ENCODE measurements at regions not wholly inside any gene's neighbourhood (a gene's known extent, or its start where the extent isn't known, plus 50 kb on each side); places are given as distances from the start of the nearest gene placed in this dataset.

GRCh38 chr5:43920422-43920821 is 317.4 kb downstream of the NNT start:
- Histone ChIP-seq H3K9me2 (ENCODE audit: insufficient read depth, low read length) (no peaks in the 10 kb centered on the region), H3K4me2 (ENCODE audit: low read length) (no peak overlapping the region), H2AFZ (ENCODE audit: low read depth, low read length) (no peak overlapping the region), H3F3A (ENCODE audit: insufficient read depth, low read length, poor library complexity, severe bottlenecking) (no peaks in the 10 kb centered on the region), H3K36me3 (ENCODE audit: insufficient read depth, low read length) (no peaks in the 10 kb centered on the region), H4K20me1 (ENCODE audit: insufficient read depth) (no peaks in the 10 kb centered on the region), H3K27ac (ENCODE audit: low read length) (no peak overlapping the region), H3K79me2 (replicated peaks; ENCODE audit: insufficient read depth, low read length) (no peaks in the 10 kb centered on the region), H3K4me3 (ENCODE audit: low read length) (no peak overlapping the region), H3K27me3 (ENCODE audit: insufficient read depth, low read depth, low read length) (no peaks in the 10 kb centered on the region), H3K9ac (ENCODE audit: low read length) (no peak overlapping the region), H3K9me3 (ENCODE audit: low read length) (no peaks in the 10 kb centered on the region)
- TF ChIP-seq TAF1 (IDR thresholded peaks at IDR 0.05; ENCODE audit: low read depth), result no peak
- TF ChIP-seq SMC3 (conservative IDR thresholded peaks at IDR 0.05; ENCODE audit: poor library complexity), result no peak
- TF ChIP-seq EZH2 (IDR thresholded peaks at IDR 0.05; ENCODE audit: borderline replicate concordance, insufficient read depth, low read length, poor library complexity, severe bottlenecking), result no peak
- no peak for TF ChIP-seq CTCF (IDR thresholded peaks at IDR 0.05; ENCODE audit: poor library complexity, severe bottlenecking)
- no peak for TF ChIP-seq POLR2AphosphoS5 (IDR thresholded peaks at IDR 0.05)
- no peak for TF ChIP-seq MXI1 (conservative IDR thresholded peaks at IDR 0.05; ENCODE audit: poor library complexity, severe bottlenecking)
- TF ChIP-seq RAD21 (conservative IDR thresholded peaks at IDR 0.05), result no peak
- TF ChIP-seq, protein P1, sequence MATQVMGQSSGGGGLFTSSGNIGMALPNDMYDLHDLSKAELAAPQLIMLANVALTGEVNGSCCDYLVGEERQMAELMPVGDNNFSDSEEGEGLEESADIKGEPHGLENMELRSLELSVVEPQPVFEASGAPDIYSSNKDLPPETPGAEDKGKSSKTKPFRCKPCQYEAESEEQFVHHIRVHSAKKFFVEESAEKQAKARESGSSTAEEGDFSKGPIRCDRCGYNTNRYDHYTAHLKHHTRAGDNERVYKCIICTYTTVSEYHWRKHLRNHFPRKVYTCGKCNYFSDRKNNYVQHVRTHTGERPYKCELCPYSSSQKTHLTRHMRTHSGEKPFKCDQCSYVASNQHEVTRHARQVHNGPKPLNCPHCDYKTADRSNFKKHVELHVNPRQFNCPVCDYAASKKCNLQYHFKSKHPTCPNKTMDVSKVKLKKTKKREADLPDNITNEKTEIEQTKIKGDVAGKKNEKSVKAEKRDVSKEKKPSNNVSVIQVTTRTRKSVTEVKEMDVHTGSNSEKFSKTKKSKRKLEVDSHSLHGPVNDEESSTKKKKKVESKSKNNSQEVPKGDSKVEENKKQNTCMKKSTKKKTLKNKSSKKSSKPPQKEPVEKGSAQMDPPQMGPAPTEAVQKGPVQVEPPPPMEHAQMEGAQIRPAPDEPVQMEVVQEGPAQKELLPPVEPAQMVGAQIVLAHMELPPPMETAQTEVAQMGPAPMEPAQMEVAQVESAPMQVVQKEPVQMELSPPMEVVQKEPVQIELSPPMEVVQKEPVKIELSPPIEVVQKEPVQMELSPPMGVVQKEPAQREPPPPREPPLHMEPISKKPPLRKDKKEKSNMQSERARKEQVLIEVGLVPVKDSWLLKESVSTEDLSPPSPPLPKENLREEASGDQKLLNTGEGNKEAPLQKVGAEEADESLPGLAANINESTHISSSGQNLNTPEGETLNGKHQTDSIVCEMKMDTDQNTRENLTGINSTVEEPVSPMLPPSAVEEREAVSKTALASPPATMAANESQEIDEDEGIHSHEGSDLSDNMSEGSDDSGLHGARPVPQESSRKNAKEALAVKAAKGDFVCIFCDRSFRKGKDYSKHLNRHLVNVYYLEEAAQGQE (IDR thresholded peaks at IDR 0.05; ENCODE audit: borderline replicate concordance), result no peak
- no peak for TF ChIP-seq EP300 (conservative IDR thresholded peaks at IDR 0.05; ENCODE audit: poor library complexity, severe bottlenecking)

DNA sequence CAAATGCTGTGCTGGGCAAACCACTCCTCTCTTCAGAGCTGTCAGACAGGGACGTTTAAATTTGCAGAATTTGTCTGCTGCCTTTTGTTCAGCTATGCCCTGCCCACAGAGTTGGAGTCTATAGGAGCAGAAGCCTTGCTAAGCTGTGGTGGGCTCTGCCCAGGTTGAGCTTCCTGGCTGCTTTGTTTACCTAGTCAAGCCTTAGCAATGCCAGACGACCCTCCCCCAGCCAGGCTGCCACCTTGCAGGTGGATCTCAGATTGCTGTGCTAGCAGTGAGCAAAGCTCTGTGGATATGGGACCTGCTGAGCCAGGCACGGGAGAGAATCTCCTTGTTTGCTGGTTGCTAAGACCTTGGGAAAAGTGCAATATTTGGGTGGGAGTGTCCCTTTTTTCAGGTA is 314.9 kb downstream of the NNT start:
- no peak for TF ChIP-seq TAF1 (IDR thresholded peaks at IDR 0.05; ENCODE audit: low read depth)
- no peak for TF ChIP-seq EZH2 (IDR thresholded peaks at IDR 0.05; ENCODE audit: borderline replicate concordance, insufficient read depth, low read length, poor library complexity, severe bottlenecking)
- TF ChIP-seq SMC3 (conservative IDR thresholded peaks at IDR 0.05; ENCODE audit: poor library complexity), result no peak
- TF ChIP-seq POLR2AphosphoS5 (IDR thresholded peaks at IDR 0.05), result no peak
- no peak for TF ChIP-seq RAD21 (conservative IDR thresholded peaks at IDR 0.05)
- TF ChIP-seq EP300 (conservative IDR thresholded peaks at IDR 0.05; ENCODE audit: poor library complexity, severe bottlenecking), result no peak
- TF ChIP-seq, protein P1 (IDR thresholded peaks at IDR 0.05; ENCODE audit: borderline replicate concordance), result no peak
- TF ChIP-seq CTCF (IDR thresholded peaks at IDR 0.05; ENCODE audit: poor library complexity, severe bottlenecking), result no peak
- TF ChIP-seq MXI1 (conservative IDR thresholded peaks at IDR 0.05; ENCODE audit: poor library complexity, severe bottlenecking), result no peak
- Histone ChIP-seq H3K9ac (ENCODE audit: low read length) (no peak overlapping the region), H3K79me2 (replicated peaks; ENCODE audit: insufficient read depth, low read length) (no peaks in the 10 kb centered on the region), H3K4me3 (ENCODE audit: low read length) (no peak overlapping the region), H4K20me1 (ENCODE audit: insufficient read depth) (no peaks in the 10 kb centered on the region), H3K27ac (ENCODE audit: low read length) (no peak overlapping the region), H2AFZ (ENCODE audit: low read depth, low read length) (no peak overlapping the region), H3K9me3 (ENCODE audit: low read length) (no peaks in the 10 kb centered on the region), H3K36me3 (ENCODE audit: insufficient read depth, low read length) (no peaks in the 10 kb centered on the region), H3K4me2 (ENCODE audit: low read length) (no peak overlapping the region), H3F3A (ENCODE audit: insufficient read depth, low read length, poor library complexity, severe bottlenecking) (no peaks in the 10 kb centered on the region), H3K27me3 (ENCODE audit: insufficient read depth, low read depth, low read length) (no peaks in the 10 kb centered on the region), H3K9me2 (ENCODE audit: insufficient read depth, low read length) (no peaks in the 10 kb centered on the region)

Measured in neural cell (in vitro differentiated cells).